Panc1 (cell line): ENCODE measurements at regions not wholly inside any gene's neighbourhood (a gene's known extent, or its start where the extent isn't known, plus 50 kb on each side); places are given as distances from the start of the nearest gene placed in this dataset.

ENCODE experiments used
- ATAC-seq: fragments of 200-7000 bp; cut with Tn5 transposase; 2 replicates; pipeline ENCODE4 v1.9.1; 2020; ENCODE audit warnings: mild to moderate bottlenecking, moderate library complexity
- BruUV-seq: library from RNA; stranded (reverse); fragments of 400-500 nt; replicated peaks from 2 replicates; lab custom pipeline; 2021; lab: Mats Ljungman, UMichigan
- CTCF ChIA-PET: fragments of 300-600 bp; sonication (Branson Sonifier 250); formaldehyde crosslinking; loops from one replicate; lab custom pipeline; 2022; ENCODE audit warnings: antibody characterized with exemption; lab: Charles Lee
- POLR2A ChIA-PET: fragments of 300-600 bp; sonication (Branson Sonifier 250); formaldehyde crosslinking; loops from one replicate; lab custom pipeline; 2022; ENCODE audit warnings: antibody characterized with exemption; lab: Charles Lee
- DNase-seq: peaks from one replicate; pipeline ENCODE4 v3.0.0-alpha.2; 2010; ENCODE audit warnings: low read depth, low spot score
- H3K27ac ChIP-seq: 2 replicates; pipeline ENCODE4 v1.5.1; 2011; ENCODE audit warnings: mild to moderate bottlenecking, low read length, inconsistent platforms
- H3K27me3 ChIP-seq: fragments of 200-500 bp; sonication (Bioruptor generic); 2 replicates; pipeline ENCODE4 v1.6.0; 2014; ENCODE audit warnings: low read length, inconsistent platforms; ENCODE audit not compliant: control insufficient read depth, insufficient read depth
- H3K36me3 ChIP-seq: fragments of 200-500 bp; sonication (Bioruptor generic); 2 replicates; pipeline ENCODE4 v1.5.1; 2014; ENCODE audit warnings: inconsistent platforms, mild to moderate bottlenecking, low read length, moderate library complexity; ENCODE audit not compliant: control insufficient read depth, insufficient read depth
- H3K4me1 ChIP-seq: 2 replicates; pipeline ENCODE4 v1.5.1; 2011; ENCODE audit warnings: inconsistent platforms, mild to moderate bottlenecking, low read length, moderate library complexity; ENCODE audit not compliant: control insufficient read depth, insufficient read depth
- H3K4me3 ChIP-seq, 2 experiments: 2 replicates each; pipeline ENCODE4 v1.5.1; 2011 to 2012; ENCODE audit warnings: low read depth in 2 of 2, low read length in 2 of 2, mild to moderate bottlenecking in 2 of 2, inconsistent platforms in 1 of 2, moderate library complexity in 1 of 2
- H3K9me3 ChIP-seq: fragments of 200-500 bp; sonication (Bioruptor generic); 2 replicates; pipeline ENCODE4 v1.5.1; 2014; ENCODE audit warnings: low read depth, mild to moderate bottlenecking, inconsistent platforms, low read length, moderate library complexity; ENCODE audit not compliant: control insufficient read depth, insufficient read depth
- POLR2AphosphoS5 ChIP-seq: IDR thresholded peaks from 2 replicates; pipeline ENCODE4 v1.6.1; 2012; ENCODE audit warnings: mild to moderate bottlenecking, low read depth, low read length, moderate library complexity
- REST ChIP-seq, 2 experiments: IDR thresholded peaks; 2 replicates each; pipeline ENCODE4 v1.6.1; 2011 to 2012; ENCODE audit warnings: low read depth in 2 of 2, control low read depth in 1 of 2, low read length in 1 of 2, mild to moderate bottlenecking in 1 of 2, moderate library complexity in 1 of 2; ENCODE audit not compliant: insufficient read depth in 1 of 2
- SIN3A ChIP-seq: IDR thresholded peaks from 2 replicates; pipeline ENCODE4 v1.6.1; 2012; ENCODE audit warnings: low read depth, mild to moderate bottlenecking, low read length, moderate library complexity, borderline replicate concordance; ENCODE audit not compliant: insufficient read depth
- TCF7L2 ChIP-seq: IDR thresholded peaks from 2 replicates; pipeline ENCODE4 v1.6.1; 2011; ENCODE audit warnings: mild to moderate bottlenecking, low read depth, low read length, inconsistent platforms
- in situ Hi-C: cut with HindIII; loops from 2 replicates; pipeline ENCODE4 v1.10.0; 2016; ENCODE audit warnings: low sequenced_read_pairs, low pct_unique_long_range_greater_than_20kb
- intact Hi-C: fragments of 100-400 bp; cut with micrococcal nuclease; formaldehyde crosslinking; loops from one replicate; pipeline ENCODE4 v1.10.0; 2022; ENCODE audit not compliant: unreplicated experiment
- TF ChIP-seq, protein P1 (sequence below): fragments of 450-650 bp; IDR thresholded peaks from 2 replicates; pipeline ENCODE4 v1.5.1; 2017; ENCODE audit warnings: mild to moderate bottlenecking

DNA sequence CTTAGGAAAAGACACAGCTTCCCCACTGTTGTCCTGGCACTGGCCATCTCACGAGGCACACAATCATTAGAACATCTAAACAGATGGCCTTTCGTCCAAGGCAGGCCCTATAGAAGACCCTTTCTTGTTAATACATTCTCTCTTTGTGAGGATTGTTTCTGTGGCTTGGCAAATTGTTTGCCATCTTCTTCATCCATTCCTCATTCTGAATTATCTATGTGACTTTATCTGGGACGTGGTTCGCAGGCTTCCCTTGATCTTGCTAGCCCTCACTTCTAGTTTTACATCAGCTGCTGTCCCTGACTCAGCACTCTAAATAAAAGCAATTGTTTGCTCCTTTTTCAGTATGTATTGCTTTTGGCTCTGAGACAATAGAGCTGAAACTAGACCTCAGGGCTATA lies 101.1 kb upstream of the ZC3H11B start:
- Histone ChIP-seq H3K36me3 (no peaks in the 10 kb centered on the region), H3K4me3 (no peak overlapping the region), H3K9me3 (no peaks in the 10 kb centered on the region), H3K4me1 (no peaks in the 10 kb centered on the region), H3K27me3 (no peaks in the 10 kb centered on the region), H3K27ac (no peak overlapping the region)
- DNase-seq (no peak), ATAC-seq (no peak)
- intact Hi-C loops (no loop called here), in situ Hi-C loops (no loop called here)
- BruUV-seq: no TSS peak
- POLR2A ChIA-PET: no interaction called here
- TF ChIP-seq REST (IDR thresholded peaks at IDR 0.05; ENCODE audit: insufficient read depth in 1 of 2, low read depth in 2 of 2, low read length in 1 of 2): no peak
- no peak for TF ChIP-seq SIN3A
- TF ChIP-seq, protein P1, sequence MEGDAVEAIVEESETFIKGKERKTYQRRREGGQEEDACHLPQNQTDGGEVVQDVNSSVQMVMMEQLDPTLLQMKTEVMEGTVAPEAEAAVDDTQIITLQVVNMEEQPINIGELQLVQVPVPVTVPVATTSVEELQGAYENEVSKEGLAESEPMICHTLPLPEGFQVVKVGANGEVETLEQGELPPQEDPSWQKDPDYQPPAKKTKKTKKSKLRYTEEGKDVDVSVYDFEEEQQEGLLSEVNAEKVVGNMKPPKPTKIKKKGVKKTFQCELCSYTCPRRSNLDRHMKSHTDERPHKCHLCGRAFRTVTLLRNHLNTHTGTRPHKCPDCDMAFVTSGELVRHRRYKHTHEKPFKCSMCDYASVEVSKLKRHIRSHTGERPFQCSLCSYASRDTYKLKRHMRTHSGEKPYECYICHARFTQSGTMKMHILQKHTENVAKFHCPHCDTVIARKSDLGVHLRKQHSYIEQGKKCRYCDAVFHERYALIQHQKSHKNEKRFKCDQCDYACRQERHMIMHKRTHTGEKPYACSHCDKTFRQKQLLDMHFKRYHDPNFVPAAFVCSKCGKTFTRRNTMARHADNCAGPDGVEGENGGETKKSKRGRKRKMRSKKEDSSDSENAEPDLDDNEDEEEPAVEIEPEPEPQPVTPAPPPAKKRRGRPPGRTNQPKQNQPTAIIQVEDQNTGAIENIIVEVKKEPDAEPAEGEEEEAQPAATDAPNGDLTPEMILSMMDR: no peak
- no peak for TF ChIP-seq TCF7L2
- no peak for TF ChIP-seq POLR2AphosphoS5
- CTCF ChIA-PET: no interaction called here

DNA sequence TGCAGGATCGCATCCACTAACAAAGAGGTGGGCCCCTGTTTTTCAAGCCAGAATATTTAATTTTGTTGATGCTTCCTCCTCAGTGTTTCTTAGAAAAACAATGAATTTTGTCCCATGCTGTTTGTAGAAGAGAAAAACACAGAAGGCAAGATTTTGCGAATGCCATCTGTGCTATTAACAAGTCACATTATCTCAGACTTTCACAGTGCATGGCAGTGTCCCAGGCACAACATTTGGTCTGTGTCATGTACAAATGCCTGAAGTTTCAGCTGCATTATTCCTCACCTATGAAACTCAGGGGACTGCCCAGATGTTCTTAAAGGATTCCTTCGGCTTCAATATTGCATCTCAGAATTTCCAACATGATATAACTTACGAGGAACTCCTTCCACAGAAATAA lies 99.6 kb upstream of the ZC3H11B start:
- POLR2A ChIA-PET: no interaction called here
- no peak overlapping the region for H3K27ac ChIP-seq

More for the DNA sequence above, 99.6 kb upstream of the ZC3H11B start:
- in situ Hi-C loops: no loop called here
- no TSS peak for BruUV-seq
- CTCF ChIA-PET: no interaction called here
- H3K36me3 ChIP-seq: no peaks in the 10 kb centered on the region
- no peaks in the 10 kb centered on the region for H3K4me1 ChIP-seq
- DNase-seq (no peak), ATAC-seq (no peak)
- TF ChIP-seq, protein P1: no peak
- no peak for TF ChIP-seq REST (IDR thresholded peaks at IDR 0.05; ENCODE audit: insufficient read depth in 1 of 2, low read depth in 2 of 2, low read length in 1 of 2)
- TF ChIP-seq POLR2AphosphoS5: no peak
- TF ChIP-seq TCF7L2: no peak
- TF ChIP-seq SIN3A: no peak
- H3K9me3 ChIP-seq: no peaks in the 10 kb centered on the region
- H3K4me3 ChIP-seq: no peak overlapping the region
- H3K27me3 ChIP-seq: no peaks in the 10 kb centered on the region
- intact Hi-C loops: no loop called here
